ENCODE measurements at regions not wholly inside any gene's neighbourhood (a gene's known extent, or its start where the extent isn't known, plus 50 kb on each side); places are given as distances from the start of the nearest gene placed in this dataset.
"Not testable (repeated sequence)": the region's sequence is repeated elsewhere in the genome, so short reads cannot be mapped to it uniquely, and the experiment has no call there.

DNA sequence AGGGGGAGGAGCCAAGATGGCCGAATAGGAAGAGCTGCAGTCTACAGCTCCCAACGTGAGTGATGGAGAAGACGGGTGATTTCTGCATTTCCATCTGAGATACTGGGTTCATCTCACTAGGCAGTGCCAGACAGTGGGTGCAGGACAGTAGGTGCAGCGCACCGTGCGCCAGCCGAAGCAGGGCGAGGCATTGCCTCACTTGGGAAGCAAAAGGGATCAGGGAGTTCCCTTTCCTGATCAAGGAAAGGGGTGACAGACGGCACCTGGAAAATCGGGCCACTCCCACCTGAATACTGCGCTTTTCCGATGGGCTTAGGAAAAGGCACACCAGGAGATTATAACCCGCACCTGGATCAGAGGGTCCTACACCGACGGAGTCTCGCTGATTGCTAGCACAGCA lies 121.1 kb upstream of the SESTD1 start:
- H3K9ac ChIP-seq (ENCODE audit: low read length in 3 of 3); H3K27me3 ChIP-seq (ENCODE audit: control insufficient read depth, insufficient read depth, low read length); H3K27ac ChIP-seq (ENCODE audit: low read depth in 2 of 2, low read length in 2 of 2); H3K9me3 ChIP-seq (ENCODE audit: control insufficient read depth in 2 of 3, insufficient read depth in 1 of 3, low read length in 3 of 3); H3K36me3 ChIP-seq (ENCODE audit: control insufficient read depth in 2 of 3, insufficient read depth in 3 of 3, low read length in 3 of 3); H3K4me3 ChIP-seq (ENCODE audit: low read length in 3 of 3); DNase-seq; intact Hi-C loops (cut with DNase I); H3K4me1 ChIP-seq (ENCODE audit: control insufficient read depth in 2 of 3, insufficient read depth in 2 of 3, low read depth in 1 of 3, low read length in 3 of 3); FAIRE-seq: not testable (repeated sequence)

DNA sequence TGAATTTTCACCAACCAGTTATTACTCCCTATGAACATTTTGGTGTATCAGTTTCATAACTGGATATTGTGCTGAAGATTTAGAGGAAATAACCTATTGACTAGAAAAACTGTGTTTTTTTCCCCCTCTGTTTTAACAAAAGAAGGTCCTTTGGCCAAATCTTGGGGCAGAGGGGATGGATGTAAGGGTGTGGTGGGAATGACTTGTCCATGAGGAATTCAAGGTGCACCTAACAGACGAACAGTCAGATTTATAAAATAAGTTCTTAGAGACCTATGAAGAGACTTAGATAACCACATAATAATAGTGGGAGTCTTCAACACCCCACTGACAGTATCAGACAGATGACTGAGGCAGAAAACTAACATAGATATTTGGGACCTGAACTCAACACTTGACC lies 119.3 kb upstream of the SESTD1 start:
- FAIRE-seq, result no peak
- DNase-seq, result no peak
- Histone ChIP-seq H3K4me3 (ENCODE audit: low read length in 3 of 3) (no peak overlapping the region), H3K36me3 (ENCODE audit: control insufficient read depth in 2 of 3, insufficient read depth in 3 of 3, low read length in 3 of 3) (no peaks in the 10 kb centered on the region), H3K9me3 (ENCODE audit: control insufficient read depth in 2 of 3, insufficient read depth in 1 of 3, low read length in 3 of 3) (peaks cover 0 to 2% (median 0%) of the 10 kb centered on the region in 3 donors), H3K4me1 (ENCODE audit: control insufficient read depth in 2 of 3, insufficient read depth in 2 of 3, low read depth in 1 of 3, low read length in 3 of 3) (no peaks in the 10 kb centered on the region), H3K9ac (ENCODE audit: low read length in 3 of 3) (no peak overlapping the region), H3K27me3 (ENCODE audit: control insufficient read depth, insufficient read depth, low read length) (no peaks in the 10 kb centered on the region), H3K27ac (ENCODE audit: low read depth in 2 of 2, low read length in 2 of 2) (no peak overlapping the region)
- intact Hi-C loops (cut with DNase I), result no loop called here
- TF ChIP-seq, protein P1, sequence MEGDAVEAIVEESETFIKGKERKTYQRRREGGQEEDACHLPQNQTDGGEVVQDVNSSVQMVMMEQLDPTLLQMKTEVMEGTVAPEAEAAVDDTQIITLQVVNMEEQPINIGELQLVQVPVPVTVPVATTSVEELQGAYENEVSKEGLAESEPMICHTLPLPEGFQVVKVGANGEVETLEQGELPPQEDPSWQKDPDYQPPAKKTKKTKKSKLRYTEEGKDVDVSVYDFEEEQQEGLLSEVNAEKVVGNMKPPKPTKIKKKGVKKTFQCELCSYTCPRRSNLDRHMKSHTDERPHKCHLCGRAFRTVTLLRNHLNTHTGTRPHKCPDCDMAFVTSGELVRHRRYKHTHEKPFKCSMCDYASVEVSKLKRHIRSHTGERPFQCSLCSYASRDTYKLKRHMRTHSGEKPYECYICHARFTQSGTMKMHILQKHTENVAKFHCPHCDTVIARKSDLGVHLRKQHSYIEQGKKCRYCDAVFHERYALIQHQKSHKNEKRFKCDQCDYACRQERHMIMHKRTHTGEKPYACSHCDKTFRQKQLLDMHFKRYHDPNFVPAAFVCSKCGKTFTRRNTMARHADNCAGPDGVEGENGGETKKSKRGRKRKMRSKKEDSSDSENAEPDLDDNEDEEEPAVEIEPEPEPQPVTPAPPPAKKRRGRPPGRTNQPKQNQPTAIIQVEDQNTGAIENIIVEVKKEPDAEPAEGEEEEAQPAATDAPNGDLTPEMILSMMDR (IDR thresholded peaks at IDR 0.05; ENCODE audit: borderline replicate concordance, extremely low read depth, insufficient read depth), result no peak

DNA sequence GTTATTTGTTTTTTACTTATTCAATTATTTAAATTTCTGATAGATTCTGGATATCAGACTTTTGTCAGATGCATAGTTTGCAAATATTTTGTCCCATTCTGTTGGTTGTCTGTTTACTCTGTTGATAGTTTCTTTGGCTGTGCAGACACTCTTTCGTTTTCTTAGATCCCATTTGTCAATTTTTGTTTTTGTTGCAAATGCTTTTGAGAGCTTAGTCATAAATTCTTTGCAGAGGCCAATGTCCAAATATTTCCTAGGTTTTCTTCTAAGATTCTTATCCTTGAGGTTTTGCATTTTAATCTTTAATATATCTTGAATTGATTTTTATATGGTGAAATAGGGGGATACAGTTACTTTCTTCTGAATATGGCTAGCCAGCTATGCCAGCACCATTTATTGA lies 112.7 kb upstream of the SESTD1 start:
- TF ChIP-seq, protein P1 (IDR thresholded peaks at IDR 0.05; ENCODE audit: borderline replicate concordance, extremely low read depth, insufficient read depth), result no peak
- Histone ChIP-seq H3K36me3 (ENCODE audit: control insufficient read depth in 2 of 3, insufficient read depth in 3 of 3, low read length in 3 of 3) (no peaks in the 10 kb centered on the region), H3K9me3 (ENCODE audit: control insufficient read depth in 2 of 3, insufficient read depth in 1 of 3, low read length in 3 of 3) (peaks cover 0 to 3% (median 0%) of the 10 kb centered on the region in 3 donors), H3K4me1 (ENCODE audit: control insufficient read depth in 2 of 3, insufficient read depth in 2 of 3, low read depth in 1 of 3, low read length in 3 of 3) (no peaks in the 10 kb centered on the region), H3K27ac (ENCODE audit: low read depth in 2 of 2, low read length in 2 of 2) (no peak overlapping the region), H3K9ac (ENCODE audit: low read length in 3 of 3) (no peak overlapping the region), H3K27me3 (ENCODE audit: control insufficient read depth, insufficient read depth, low read length) (no peaks in the 10 kb centered on the region), H3K4me3 (ENCODE audit: low read length in 3 of 3) (no peak overlapping the region)
- no peak for FAIRE-seq
- intact Hi-C loops (cut with DNase I), result no loop called here
- no peak for DNase-seq

DNA sequence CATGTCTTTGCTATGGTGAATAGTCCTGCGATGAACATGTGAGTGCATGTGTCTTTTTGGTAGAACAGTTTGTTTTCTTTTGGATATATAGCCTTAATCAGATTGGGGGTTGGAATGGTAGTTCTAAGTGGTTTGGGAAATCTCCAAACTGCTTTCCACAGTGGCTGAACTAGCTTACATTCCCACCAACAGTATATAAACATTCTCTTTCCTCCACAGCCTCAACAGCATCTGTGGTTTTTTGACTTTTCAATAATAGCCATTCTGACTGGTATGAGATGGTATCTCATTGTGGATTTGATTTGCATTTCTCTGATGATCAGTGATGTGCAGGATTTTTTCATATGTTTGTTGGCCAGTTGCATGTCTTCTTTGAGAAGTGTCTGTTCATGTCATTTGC lies 112.2 kb upstream of the SESTD1 start:
- Histone ChIP-seq H3K9me3 (ENCODE audit: control insufficient read depth in 2 of 3, insufficient read depth in 1 of 3, low read length in 3 of 3) (peaks cover 0 to 2% (median 0%) of the 10 kb centered on the region in 3 donors), H3K27me3 (ENCODE audit: control insufficient read depth, insufficient read depth, low read length) (no peaks in the 10 kb centered on the region), H3K36me3 (ENCODE audit: control insufficient read depth in 2 of 3, insufficient read depth in 3 of 3, low read length in 3 of 3) (no peaks in the 10 kb centered on the region), H3K9ac (ENCODE audit: low read length in 3 of 3) (no peak overlapping the region), H3K4me1 (ENCODE audit: control insufficient read depth in 2 of 3, insufficient read depth in 2 of 3, low read depth in 1 of 3, low read length in 3 of 3) (no peaks in the 10 kb centered on the region), H3K27ac (ENCODE audit: low read depth in 2 of 2, low read length in 2 of 2) (no peak overlapping the region), H3K4me3 (ENCODE audit: low read length in 3 of 3) (no peak overlapping the region)
- intact Hi-C loops (cut with DNase I), result no loop called here
- TF ChIP-seq, protein P1 (IDR thresholded peaks at IDR 0.05; ENCODE audit: borderline replicate concordance, extremely low read depth, insufficient read depth), result no peak
- FAIRE-seq (no peak), DNase-seq (no peak)
